SK-N-SH treated with all-trans-retinoic acid at 6 μM for 48 hours (cell line): ENCODE measurements at regions not wholly inside any gene's neighbourhood (a gene's known extent, or its start where the extent isn't known, plus 50 kb on each side); places are given as distances from the start of the nearest gene placed in this dataset.

Source experiments
- ATAC-seq: fragments of 200-7000 bp; cut with Tn5 transposase; 3 replicates; pipeline ENCODE4 v1.9.1; 2020; ENCODE audit warnings: mild to moderate bottlenecking, moderate library complexity
- ARNTL ChIP-seq: fragments of 450-650 bp; formaldehyde crosslinking; IDR thresholded peaks from 2 replicates; pipeline ENCODE4 v1.5.0; 2020; ENCODE audit warnings: low read depth, mild to moderate bottlenecking, moderate library complexity, borderline replicate concordance
- BACH2 ChIP-seq: fragments of 250-450 bp; sonication (Bioruptor Pico); IDR thresholded peaks from 2 replicates; pipeline ENCODE4 v1.9.0; 2021; ENCODE audit warnings: mild to moderate bottlenecking, borderline replicate concordance
- CSDC2 ChIP-seq: fragments of 250-450 bp; sonication (Bioruptor Pico); IDR thresholded peaks from 2 replicates; pipeline ENCODE4 v1.5.0; 2020; ENCODE audit warnings: mild to moderate bottlenecking, moderate library complexity
- ESRRG ChIP-seq: fragments of 250-450 bp; sonication (Bioruptor Pico); IDR thresholded peaks from 2 replicates; pipeline ENCODE4 v1.6.1; 2021; ENCODE audit warnings: mild to moderate bottlenecking
- GLIS3 ChIP-seq: fragments of 250-450 bp; sonication (Bioruptor Pico); IDR thresholded peaks from 2 replicates; pipeline ENCODE4 v1.5.0; 2020; ENCODE audit warnings: mild to moderate bottlenecking, moderate library complexity
- ISL1 ChIP-seq: fragments of 250-450 bp; sonication (Bioruptor Pico); IDR thresholded peaks from 2 replicates; pipeline ENCODE4 v2.1.2; 2022; ENCODE audit warnings: mild to moderate bottlenecking, moderate library complexity
- OSR1 ChIP-seq: fragments of 250-450 bp; sonication (Bioruptor Pico); IDR thresholded peaks from 2 replicates; pipeline ENCODE4 v1.8.0; 2022; ENCODE audit warnings: moderate library complexity, mild to moderate bottlenecking, inconsistent platforms
- PPARA ChIP-seq: fragments of 250-450 bp; sonication (Bioruptor Pico); IDR thresholded peaks from 2 replicates; pipeline ENCODE4 v1.5.0; 2020; ENCODE audit warnings: mild to moderate bottlenecking, borderline replicate concordance
- RARB ChIP-seq: fragments of 250-450 bp; sonication (Bioruptor Pico); IDR thresholded peaks from 2 replicates; pipeline ENCODE4 v1.8.0; 2021; ENCODE audit warnings: mild to moderate bottlenecking, moderate library complexity
- TCF4 ChIP-seq: fragments of 250-450 bp; sonication (Bioruptor Pico); IDR thresholded peaks from 2 replicates; pipeline ENCODE4 v1.8.0; 2021; ENCODE audit warnings: mild to moderate bottlenecking, moderate library complexity, borderline replicate concordance
- ZC3H10 ChIP-seq: fragments of 250-450 bp; sonication (Bioruptor Pico); IDR thresholded peaks from 2 replicates; pipeline ENCODE4 v1.5.1; 2021; ENCODE audit warnings: mild to moderate bottlenecking, moderate library complexity
- ZFP3 ChIP-seq: fragments of 250-450 bp; sonication (Bioruptor Pico); IDR thresholded peaks from 2 replicates; pipeline ENCODE4 v1.5.0; 2020; ENCODE audit warnings: mild to moderate bottlenecking, moderate library complexity
- ZFP30 ChIP-seq: fragments of 450-650 bp; formaldehyde crosslinking; IDR thresholded peaks from 2 replicates; pipeline ENCODE4 v1.5.0; 2022; ENCODE audit warnings: mild to moderate bottlenecking, moderate library complexity
- ZNF565 ChIP-seq: fragments of 450-650 bp; formaldehyde crosslinking; conservative IDR thresholded peaks from 2 replicates; pipeline ENCODE4 v1.5.0; 2020; ENCODE audit warnings: low read depth, mild to moderate bottlenecking, moderate library complexity
- ZNF70 ChIP-seq: fragments of 450-650 bp; formaldehyde crosslinking; IDR thresholded peaks from 2 replicates; pipeline ENCODE4 v1.5.0; 2020; ENCODE audit warnings: mild to moderate bottlenecking, moderate library complexity
- ZNF8 ChIP-seq: fragments of 450-650 bp; formaldehyde crosslinking; IDR thresholded peaks from 2 replicates; pipeline ENCODE4 v1.5.0; 2020; ENCODE audit warnings: mild to moderate bottlenecking, moderate library complexity
- TF ChIP-seq, protein P1 (sequence below): fragments of 250-450 bp; sonication (Bioruptor Pico); IDR thresholded peaks from 2 replicates; pipeline ENCODE4 v1.8.0; 2021; ENCODE audit warnings: low read depth, mild to moderate bottlenecking, moderate library complexity, borderline replicate concordance
- TF ChIP-seq, protein P2 (sequence below): fragments of 250-450 bp; sonication (Bioruptor Pico); IDR thresholded peaks from 2 replicates; pipeline ENCODE4 v1.5.1; 2021; ENCODE audit warnings: mild to moderate bottlenecking, moderate library complexity
- TF ChIP-seq, protein P3 (sequence below): fragments of 250-450 bp; sonication (Bioruptor Pico); IDR thresholded peaks from 2 replicates; pipeline ENCODE4 v1.8.0; 2020; ENCODE audit warnings: mild to moderate bottlenecking, moderate library complexity, borderline replicate concordance
- TF ChIP-seq, protein P4 (sequence below): fragments of 250-450 bp; sonication (Bioruptor Pico); IDR thresholded peaks from 2 replicates; pipeline ENCODE4 v1.5.0; 2020; ENCODE audit warnings: mild to moderate bottlenecking, moderate library complexity
- TF ChIP-seq, protein P5 (sequence below): fragments of 250-450 bp; sonication (Bioruptor Pico); IDR thresholded peaks from 2 replicates; pipeline ENCODE4 v1.5.1; 2020; ENCODE audit warnings: low read depth, mild to moderate bottlenecking, moderate library complexity

DNA sequence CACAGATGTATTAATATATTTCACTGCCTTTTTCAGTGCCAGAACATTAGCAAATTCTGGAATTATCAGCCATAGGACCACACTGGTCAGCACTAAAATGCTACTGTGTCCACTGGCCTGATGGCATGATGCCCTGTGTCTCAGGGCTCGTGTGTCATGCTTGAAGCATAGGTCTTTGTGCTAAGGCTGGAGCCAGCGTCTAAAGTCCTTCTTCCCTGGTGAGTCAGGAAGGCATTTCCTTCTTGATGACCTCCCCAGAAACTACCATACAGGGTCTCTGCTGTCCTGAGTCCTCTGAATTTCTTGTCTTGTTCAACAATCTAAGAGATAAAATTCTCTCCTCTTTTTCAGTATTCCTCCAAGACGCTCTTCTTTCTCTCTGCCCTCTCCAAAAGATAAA lies 489.9 kb downstream of the PSAT1 start:
- peak; percentile 72 for ATAC-seq
- no peak for TF ChIP-seq PPARA (CRISPR knock-in tag)
- TF ChIP-seq, protein P1, sequence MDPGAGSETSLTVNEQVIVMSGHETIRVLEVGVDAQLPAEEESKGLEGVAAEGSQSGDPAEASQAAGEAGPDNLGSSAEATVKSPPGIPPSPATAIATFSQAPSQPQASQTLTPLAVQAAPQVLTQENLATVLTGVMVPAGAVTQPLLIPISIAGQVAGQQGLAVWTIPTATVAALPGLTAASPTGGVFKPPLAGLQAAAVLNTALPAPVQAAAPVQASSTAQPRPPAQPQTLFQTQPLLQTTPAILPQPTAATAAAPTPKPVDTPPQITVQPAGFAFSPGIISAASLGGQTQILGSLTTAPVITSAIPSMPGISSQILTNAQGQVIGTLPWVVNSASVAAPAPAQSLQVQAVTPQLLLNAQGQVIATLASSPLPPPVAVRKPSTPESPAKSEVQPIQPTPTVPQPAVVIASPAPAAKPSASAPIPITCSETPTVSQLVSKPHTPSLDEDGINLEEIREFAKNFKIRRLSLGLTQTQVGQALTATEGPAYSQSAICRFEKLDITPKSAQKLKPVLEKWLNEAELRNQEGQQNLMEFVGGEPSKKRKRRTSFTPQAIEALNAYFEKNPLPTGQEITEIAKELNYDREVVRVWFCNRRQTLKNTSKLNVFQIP (CRISPR knock-in tag): no peak
- no peak for TF ChIP-seq ZNF8 (CRISPR knock-in tag)
- no peak for TF ChIP-seq ZNF565 (CRISPR knock-in tag)
- TF ChIP-seq ZC3H10 (CRISPR knock-in tag): no peak
- no peak for TF ChIP-seq CSDC2 (CRISPR knock-in tag)
- TF ChIP-seq ZFP3 (CRISPR knock-in tag): no peak
- TF ChIP-seq GLIS3: no peak
- no peak for TF ChIP-seq BACH2
- no peak for TF ChIP-seq ESRRG
- TF ChIP-seq RARB (CRISPR knock-in tag): no peak
- no peak for TF ChIP-seq ISL1 (CRISPR knock-in tag)
- no peak for TF ChIP-seq ARNTL (CRISPR knock-in tag)
- no peak for TF ChIP-seq OSR1
- no peak for TF ChIP-seq ZFP30 (CRISPR knock-in tag)
- no peak for TF ChIP-seq TCF4

DNA sequence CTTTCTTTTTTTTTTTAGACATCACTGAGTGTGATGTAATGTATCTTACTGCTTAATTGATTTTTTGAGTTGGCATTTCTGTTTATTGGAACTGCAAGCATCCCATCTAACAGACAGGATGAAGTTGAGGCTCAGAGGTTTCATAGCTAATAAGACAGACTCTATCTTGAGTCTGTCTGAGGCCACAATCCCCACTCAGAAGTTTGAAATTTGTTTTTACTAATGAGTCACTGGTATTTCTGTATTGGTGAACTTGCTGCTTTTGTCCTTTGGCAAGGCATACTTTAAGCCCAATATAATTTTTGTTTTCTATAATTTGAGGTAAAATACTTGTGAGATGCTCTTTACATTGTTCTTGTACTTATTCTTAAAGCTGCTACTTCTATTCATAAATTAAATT lies 491.2 kb downstream of the PSAT1 start:
- ATAC-seq: no peak; the same call in 2 of the 3 replicates
- no peak for TF ChIP-seq ZC3H10 (CRISPR knock-in tag)
- no peak for TF ChIP-seq RARB (CRISPR knock-in tag)
- TF ChIP-seq, protein P2, sequence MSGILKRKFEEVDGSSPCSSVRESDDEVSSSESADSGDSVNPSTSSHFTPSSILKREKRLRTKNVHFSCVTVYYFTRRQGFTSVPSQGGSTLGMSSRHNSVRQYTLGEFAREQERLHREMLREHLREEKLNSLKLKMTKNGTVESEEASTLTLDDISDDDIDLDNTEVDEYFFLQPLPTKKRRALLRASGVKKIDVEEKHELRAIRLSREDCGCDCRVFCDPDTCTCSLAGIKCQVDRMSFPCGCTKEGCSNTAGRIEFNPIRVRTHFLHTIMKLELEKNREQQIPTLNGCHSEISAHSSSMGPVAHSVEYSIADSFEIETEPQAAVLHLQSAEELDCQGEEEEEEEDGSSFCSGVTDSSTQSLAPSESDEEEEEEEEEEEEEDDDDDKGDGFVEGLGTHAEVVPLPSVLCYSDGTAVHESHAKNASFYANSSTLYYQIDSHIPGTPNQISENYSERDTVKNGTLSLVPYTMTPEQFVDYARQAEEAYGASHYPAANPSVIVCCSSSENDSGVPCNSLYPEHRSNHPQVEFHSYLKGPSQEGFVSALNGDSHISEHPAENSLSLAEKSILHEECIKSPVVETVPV: no peak
- no peak for TF ChIP-seq PPARA (CRISPR knock-in tag)
- no peak for TF ChIP-seq GLIS3
- TF ChIP-seq ISL1 (CRISPR knock-in tag): no peak

DNA sequence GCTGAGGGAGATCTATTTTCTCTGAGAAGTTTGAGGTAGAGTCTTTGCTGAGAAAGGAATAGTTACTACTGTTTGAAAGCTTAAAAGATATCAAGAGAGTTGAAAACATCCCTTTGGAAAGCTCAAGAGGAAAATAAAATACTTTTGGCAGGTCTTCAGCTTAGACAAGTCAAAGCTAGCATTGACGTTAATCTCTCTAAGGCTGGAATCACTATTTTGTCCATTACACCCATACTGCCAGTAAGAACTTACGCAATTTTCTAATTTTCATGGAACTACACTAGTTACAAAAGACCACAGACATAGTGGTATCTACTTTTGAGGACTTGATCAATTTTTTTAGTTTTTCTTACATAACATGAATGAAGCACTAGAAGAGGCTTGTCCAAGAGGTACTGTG lies 494.9 kb downstream of the PSAT1 start:
- TF ChIP-seq ZNF565 (CRISPR knock-in tag): no peak
- no peak for TF ChIP-seq ZFP3 (CRISPR knock-in tag)
- no peak for TF ChIP-seq TCF4
- TF ChIP-seq, protein P3, sequence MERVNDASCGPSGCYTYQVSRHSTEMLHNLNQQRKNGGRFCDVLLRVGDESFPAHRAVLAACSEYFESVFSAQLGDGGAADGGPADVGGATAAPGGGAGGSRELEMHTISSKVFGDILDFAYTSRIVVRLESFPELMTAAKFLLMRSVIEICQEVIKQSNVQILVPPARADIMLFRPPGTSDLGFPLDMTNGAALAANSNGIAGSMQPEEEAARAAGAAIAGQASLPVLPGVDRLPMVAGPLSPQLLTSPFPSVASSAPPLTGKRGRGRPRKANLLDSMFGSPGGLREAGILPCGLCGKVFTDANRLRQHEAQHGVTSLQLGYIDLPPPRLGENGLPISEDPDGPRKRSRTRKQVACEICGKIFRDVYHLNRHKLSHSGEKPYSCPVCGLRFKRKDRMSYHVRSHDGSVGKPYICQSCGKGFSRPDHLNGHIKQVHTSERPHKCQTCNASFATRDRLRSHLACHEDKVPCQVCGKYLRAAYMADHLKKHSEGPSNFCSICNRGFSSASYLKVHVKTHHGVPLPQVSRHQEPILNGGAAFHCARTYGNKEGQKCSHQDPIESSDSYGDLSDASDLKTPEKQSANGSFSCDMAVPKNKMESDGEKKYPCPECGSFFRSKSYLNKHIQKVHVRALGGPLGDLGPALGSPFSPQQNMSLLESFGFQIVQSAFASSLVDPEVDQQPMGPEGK: no peak
- no peak for TF ChIP-seq ZNF8 (CRISPR knock-in tag)
- TF ChIP-seq, protein P4, sequence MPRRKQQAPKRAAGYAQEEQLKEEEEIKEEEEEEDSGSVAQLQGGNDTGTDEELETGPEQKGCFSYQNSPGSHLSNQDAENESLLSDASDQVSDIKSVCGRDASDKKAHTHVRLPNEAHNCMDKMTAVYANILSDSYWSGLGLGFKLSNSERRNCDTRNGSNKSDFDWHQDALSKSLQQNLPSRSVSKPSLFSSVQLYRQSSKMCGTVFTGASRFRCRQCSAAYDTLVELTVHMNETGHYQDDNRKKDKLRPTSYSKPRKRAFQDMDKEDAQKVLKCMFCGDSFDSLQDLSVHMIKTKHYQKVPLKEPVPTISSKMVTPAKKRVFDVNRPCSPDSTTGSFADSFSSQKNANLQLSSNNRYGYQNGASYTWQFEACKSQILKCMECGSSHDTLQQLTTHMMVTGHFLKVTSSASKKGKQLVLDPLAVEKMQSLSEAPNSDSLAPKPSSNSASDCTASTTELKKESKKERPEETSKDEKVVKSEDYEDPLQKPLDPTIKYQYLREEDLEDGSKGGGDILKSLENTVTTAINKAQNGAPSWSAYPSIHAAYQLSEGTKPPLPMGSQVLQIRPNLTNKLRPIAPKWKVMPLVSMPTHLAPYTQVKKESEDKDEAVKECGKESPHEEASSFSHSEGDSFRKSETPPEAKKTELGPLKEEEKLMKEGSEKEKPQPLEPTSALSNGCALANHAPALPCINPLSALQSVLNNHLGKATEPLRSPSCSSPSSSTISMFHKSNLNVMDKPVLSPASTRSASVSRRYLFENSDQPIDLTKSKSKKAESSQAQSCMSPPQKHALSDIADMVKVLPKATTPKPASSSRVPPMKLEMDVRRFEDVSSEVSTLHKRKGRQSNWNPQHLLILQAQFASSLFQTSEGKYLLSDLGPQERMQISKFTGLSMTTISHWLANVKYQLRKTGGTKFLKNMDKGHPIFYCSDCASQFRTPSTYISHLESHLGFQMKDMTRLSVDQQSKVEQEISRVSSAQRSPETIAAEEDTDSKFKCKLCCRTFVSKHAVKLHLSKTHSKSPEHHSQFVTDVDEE: no peak
- TF ChIP-seq, protein P5, sequence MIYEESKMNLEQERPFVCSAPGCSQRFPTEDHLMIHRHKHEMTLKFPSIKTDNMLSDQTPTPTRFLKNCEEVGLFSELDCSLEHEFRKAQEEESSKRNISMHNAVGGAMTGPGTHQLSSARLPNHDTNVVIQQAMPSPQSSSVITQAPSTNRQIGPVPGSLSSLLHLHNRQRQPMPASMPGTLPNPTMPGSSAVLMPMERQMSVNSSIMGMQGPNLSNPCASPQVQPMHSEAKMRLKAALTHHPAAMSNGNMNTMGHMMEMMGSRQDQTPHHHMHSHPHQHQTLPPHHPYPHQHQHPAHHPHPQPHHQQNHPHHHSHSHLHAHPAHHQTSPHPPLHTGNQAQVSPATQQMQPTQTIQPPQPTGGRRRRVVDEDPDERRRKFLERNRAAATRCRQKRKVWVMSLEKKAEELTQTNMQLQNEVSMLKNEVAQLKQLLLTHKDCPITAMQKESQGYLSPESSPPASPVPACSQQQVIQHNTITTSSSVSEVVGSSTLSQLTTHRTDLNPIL (CRISPR knock-in tag): no peak
- TF ChIP-seq ZFP30 (CRISPR knock-in tag): no peak
- no peak for TF ChIP-seq ZNF70 (CRISPR knock-in tag)
- ATAC-seq: no peak

DNA sequence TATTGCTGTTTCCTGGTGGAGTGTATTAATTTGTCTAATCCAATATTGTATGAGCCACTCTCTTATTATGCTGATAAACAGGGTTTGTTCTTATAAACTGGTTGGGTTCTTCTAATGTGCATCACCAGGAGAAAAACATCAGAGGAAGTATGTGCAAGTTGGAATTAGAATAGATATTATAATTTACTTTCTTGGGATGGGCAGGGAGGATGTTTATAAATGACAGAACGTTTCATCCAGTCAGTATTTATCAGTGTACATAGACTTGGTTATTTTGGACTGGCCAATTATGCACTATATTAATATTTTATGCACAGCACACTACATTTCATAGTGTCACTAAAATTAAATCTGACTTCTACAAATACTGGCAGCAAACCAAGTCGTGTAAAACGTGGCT lies 495.8 kb downstream of the PSAT1 start:
- ATAC-seq: peak; percentile 31; the same call in 1 of the 3 replicates
- TF ChIP-seq BACH2 (no peak), ZNF70 (CRISPR knock-in tag) (no peak), ZC3H10 (CRISPR knock-in tag) (no peak), ZFP3 (CRISPR knock-in tag) (no peak), ISL1 (CRISPR knock-in tag) (no peak), OSR1 (no peak), ZFP30 (CRISPR knock-in tag) (no peak)
- TF ChIP-seq, protein P2: no peak
- TF ChIP-seq, protein P5 (CRISPR knock-in tag): no peak
- TF ChIP-seq, protein P4: no peak
